Panc1 (cell line): ENCODE measurements at regions not wholly inside any gene's neighbourhood (a gene's known extent, or its start where the extent isn't known, plus 50 kb on each side); places are given as distances from the start of the nearest gene placed in this dataset.

Experiments used
- ATAC-seq: fragments of 200-7000 bp; cut with Tn5 transposase; 2 replicates; pipeline ENCODE4 v1.9.1; 2020; ENCODE audit warnings: mild to moderate bottlenecking, moderate library complexity
- BruUV-seq: library from RNA; stranded (reverse); fragments of 400-500 nt; replicated peaks from 2 replicates; lab custom pipeline; 2021; lab: Mats Ljungman, UMichigan
- CTCF ChIA-PET: fragments of 300-600 bp; sonication (Branson Sonifier 250); formaldehyde crosslinking; loops from one replicate; lab custom pipeline; 2022; ENCODE audit warnings: antibody characterized with exemption; lab: Charles Lee
- POLR2A ChIA-PET: fragments of 300-600 bp; sonication (Branson Sonifier 250); formaldehyde crosslinking; loops from one replicate; lab custom pipeline; 2022; ENCODE audit warnings: antibody characterized with exemption; lab: Charles Lee
- DNase-seq: peaks from one replicate; pipeline ENCODE4 v3.0.0-alpha.2; 2010; ENCODE audit warnings: low read depth, low spot score
- H3K27ac ChIP-seq: 2 replicates; pipeline ENCODE4 v1.5.1; 2011; ENCODE audit warnings: mild to moderate bottlenecking, low read length, inconsistent platforms
- H3K27me3 ChIP-seq: fragments of 200-500 bp; sonication (Bioruptor generic); 2 replicates; pipeline ENCODE4 v1.6.0; 2014; ENCODE audit warnings: low read length, inconsistent platforms; ENCODE audit not compliant: control insufficient read depth, insufficient read depth
- H3K36me3 ChIP-seq: fragments of 200-500 bp; sonication (Bioruptor generic); 2 replicates; pipeline ENCODE4 v1.5.1; 2014; ENCODE audit warnings: inconsistent platforms, mild to moderate bottlenecking, low read length, moderate library complexity; ENCODE audit not compliant: control insufficient read depth, insufficient read depth
- H3K4me1 ChIP-seq: 2 replicates; pipeline ENCODE4 v1.5.1; 2011; ENCODE audit warnings: inconsistent platforms, mild to moderate bottlenecking, low read length, moderate library complexity; ENCODE audit not compliant: control insufficient read depth, insufficient read depth
- H3K4me3 ChIP-seq, 2 experiments: 2 replicates each; pipeline ENCODE4 v1.5.1; 2011 to 2012; ENCODE audit warnings: low read depth in 2 of 2, low read length in 2 of 2, mild to moderate bottlenecking in 2 of 2, inconsistent platforms in 1 of 2, moderate library complexity in 1 of 2
- H3K9me3 ChIP-seq: fragments of 200-500 bp; sonication (Bioruptor generic); 2 replicates; pipeline ENCODE4 v1.5.1; 2014; ENCODE audit warnings: low read depth, mild to moderate bottlenecking, inconsistent platforms, low read length, moderate library complexity; ENCODE audit not compliant: control insufficient read depth, insufficient read depth
- POLR2AphosphoS5 ChIP-seq: IDR thresholded peaks from 2 replicates; pipeline ENCODE4 v1.6.1; 2012; ENCODE audit warnings: mild to moderate bottlenecking, low read depth, low read length, moderate library complexity
- SIN3A ChIP-seq: IDR thresholded peaks from 2 replicates; pipeline ENCODE4 v1.6.1; 2012; ENCODE audit warnings: low read depth, mild to moderate bottlenecking, low read length, moderate library complexity, borderline replicate concordance; ENCODE audit not compliant: insufficient read depth
- TCF7L2 ChIP-seq: IDR thresholded peaks from 2 replicates; pipeline ENCODE4 v1.6.1; 2011; ENCODE audit warnings: mild to moderate bottlenecking, low read depth, low read length, inconsistent platforms
- in situ Hi-C: cut with HindIII; loops from 2 replicates; pipeline ENCODE4 v1.10.0; 2016; ENCODE audit warnings: low sequenced_read_pairs, low pct_unique_long_range_greater_than_20kb
- intact Hi-C: fragments of 100-400 bp; cut with micrococcal nuclease; formaldehyde crosslinking; loops from one replicate; pipeline ENCODE4 v1.10.0; 2022; ENCODE audit not compliant: unreplicated experiment
- TF ChIP-seq, protein P1 (sequence below): fragments of 450-650 bp; IDR thresholded peaks from 2 replicates; pipeline ENCODE4 v1.5.1; 2017; ENCODE audit warnings: mild to moderate bottlenecking
- TF ChIP-seq, protein P2 (sequence below), 2 experiments: IDR thresholded peaks; 2 replicates each; pipeline ENCODE4 v1.6.1; 2011 to 2012; ENCODE audit warnings: low read depth in 2 of 2, control low read depth in 1 of 2, low read length in 1 of 2, mild to moderate bottlenecking in 1 of 2, moderate library complexity in 1 of 2; ENCODE audit not compliant: insufficient read depth in 1 of 2

DNA sequence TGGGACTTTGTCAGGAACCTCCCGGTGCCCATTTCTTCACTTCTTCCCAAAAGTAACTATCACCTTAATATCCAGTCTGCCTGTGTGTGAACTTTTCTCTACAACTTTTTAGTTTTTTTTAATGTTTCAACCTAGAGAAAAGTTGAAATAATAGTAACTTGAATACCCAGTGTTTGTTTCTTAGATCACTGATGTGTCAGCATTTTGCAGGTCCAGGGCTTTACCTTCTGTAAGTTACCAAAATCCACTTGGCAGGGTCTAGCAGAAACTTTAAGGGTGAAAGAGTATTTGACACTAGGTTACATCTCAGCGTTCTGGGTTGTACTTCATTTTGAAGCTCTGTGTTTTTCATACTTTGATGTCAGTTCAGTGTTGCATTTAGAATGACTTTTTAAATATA lies 372.7 kb downstream of the ARL4A start:
- Histone ChIP-seq H3K9me3 (no peaks in the 10 kb centered on the region), H3K27me3 (no peaks in the 10 kb centered on the region), H3K27ac (no peak overlapping the region), H3K4me1 (no peaks in the 10 kb centered on the region), H3K4me3 (no peak overlapping the region), H3K36me3 (no peaks in the 10 kb centered on the region)
- TF ChIP-seq, protein P1, sequence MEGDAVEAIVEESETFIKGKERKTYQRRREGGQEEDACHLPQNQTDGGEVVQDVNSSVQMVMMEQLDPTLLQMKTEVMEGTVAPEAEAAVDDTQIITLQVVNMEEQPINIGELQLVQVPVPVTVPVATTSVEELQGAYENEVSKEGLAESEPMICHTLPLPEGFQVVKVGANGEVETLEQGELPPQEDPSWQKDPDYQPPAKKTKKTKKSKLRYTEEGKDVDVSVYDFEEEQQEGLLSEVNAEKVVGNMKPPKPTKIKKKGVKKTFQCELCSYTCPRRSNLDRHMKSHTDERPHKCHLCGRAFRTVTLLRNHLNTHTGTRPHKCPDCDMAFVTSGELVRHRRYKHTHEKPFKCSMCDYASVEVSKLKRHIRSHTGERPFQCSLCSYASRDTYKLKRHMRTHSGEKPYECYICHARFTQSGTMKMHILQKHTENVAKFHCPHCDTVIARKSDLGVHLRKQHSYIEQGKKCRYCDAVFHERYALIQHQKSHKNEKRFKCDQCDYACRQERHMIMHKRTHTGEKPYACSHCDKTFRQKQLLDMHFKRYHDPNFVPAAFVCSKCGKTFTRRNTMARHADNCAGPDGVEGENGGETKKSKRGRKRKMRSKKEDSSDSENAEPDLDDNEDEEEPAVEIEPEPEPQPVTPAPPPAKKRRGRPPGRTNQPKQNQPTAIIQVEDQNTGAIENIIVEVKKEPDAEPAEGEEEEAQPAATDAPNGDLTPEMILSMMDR: no peak
- TF ChIP-seq TCF7L2: no peak
- TF ChIP-seq, protein P2, sequence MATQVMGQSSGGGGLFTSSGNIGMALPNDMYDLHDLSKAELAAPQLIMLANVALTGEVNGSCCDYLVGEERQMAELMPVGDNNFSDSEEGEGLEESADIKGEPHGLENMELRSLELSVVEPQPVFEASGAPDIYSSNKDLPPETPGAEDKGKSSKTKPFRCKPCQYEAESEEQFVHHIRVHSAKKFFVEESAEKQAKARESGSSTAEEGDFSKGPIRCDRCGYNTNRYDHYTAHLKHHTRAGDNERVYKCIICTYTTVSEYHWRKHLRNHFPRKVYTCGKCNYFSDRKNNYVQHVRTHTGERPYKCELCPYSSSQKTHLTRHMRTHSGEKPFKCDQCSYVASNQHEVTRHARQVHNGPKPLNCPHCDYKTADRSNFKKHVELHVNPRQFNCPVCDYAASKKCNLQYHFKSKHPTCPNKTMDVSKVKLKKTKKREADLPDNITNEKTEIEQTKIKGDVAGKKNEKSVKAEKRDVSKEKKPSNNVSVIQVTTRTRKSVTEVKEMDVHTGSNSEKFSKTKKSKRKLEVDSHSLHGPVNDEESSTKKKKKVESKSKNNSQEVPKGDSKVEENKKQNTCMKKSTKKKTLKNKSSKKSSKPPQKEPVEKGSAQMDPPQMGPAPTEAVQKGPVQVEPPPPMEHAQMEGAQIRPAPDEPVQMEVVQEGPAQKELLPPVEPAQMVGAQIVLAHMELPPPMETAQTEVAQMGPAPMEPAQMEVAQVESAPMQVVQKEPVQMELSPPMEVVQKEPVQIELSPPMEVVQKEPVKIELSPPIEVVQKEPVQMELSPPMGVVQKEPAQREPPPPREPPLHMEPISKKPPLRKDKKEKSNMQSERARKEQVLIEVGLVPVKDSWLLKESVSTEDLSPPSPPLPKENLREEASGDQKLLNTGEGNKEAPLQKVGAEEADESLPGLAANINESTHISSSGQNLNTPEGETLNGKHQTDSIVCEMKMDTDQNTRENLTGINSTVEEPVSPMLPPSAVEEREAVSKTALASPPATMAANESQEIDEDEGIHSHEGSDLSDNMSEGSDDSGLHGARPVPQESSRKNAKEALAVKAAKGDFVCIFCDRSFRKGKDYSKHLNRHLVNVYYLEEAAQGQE (IDR thresholded peaks at IDR 0.05; ENCODE audit: insufficient read depth in 1 of 2, low read depth in 2 of 2, low read length in 1 of 2): no peak
- TF ChIP-seq SIN3A: no peak
- POLR2A ChIA-PET: no interaction called here
- intact Hi-C loops: no loop called here
- ATAC-seq (no peak), DNase-seq (no peak)
- BruUV-seq: no TSS peak
- in situ Hi-C loops: no loop called here
- CTCF ChIA-PET: no interaction called here

DNA sequence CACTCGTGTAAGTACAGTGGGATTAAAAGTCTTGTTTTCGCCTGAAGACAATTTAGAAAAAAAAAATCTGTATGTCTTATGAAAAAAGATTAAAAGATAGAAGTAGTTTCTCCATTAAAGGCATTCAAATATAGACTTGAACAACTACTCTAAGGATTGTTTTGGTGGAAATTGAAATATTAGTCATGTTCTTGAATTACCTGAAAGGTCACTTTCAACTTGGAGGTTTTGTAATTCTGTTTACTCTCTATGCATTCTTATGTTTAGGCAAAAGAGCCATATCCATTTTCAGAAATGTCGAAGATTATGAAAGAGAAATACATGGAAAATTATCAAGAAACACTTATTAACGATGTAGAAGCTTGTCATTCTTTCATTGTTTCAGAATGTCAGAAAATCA lies 373.7 kb downstream of the ARL4A start:
- POLR2A ChIA-PET: no interaction called here
- intact Hi-C loops: no loop called here

More for the DNA sequence above, 373.7 kb downstream of the ARL4A start:
- in situ Hi-C loops: no loop called here
- no TSS peak for BruUV-seq
- Histone ChIP-seq H3K27ac (no peak overlapping the region), H3K4me1 (no peaks in the 10 kb centered on the region), H3K4me3 (no peak overlapping the region), H3K27me3 (no peaks in the 10 kb centered on the region), H3K9me3 (no peaks in the 10 kb centered on the region), H3K36me3 (no peaks in the 10 kb centered on the region)
- DNase-seq (no peak), ATAC-seq (no peak)
- CTCF ChIA-PET: no interaction called here
- TF ChIP-seq POLR2AphosphoS5 (no peak), TCF7L2 (no peak), SIN3A (no peak)
- TF ChIP-seq, protein P1: no peak
- TF ChIP-seq, protein P2 (IDR thresholded peaks at IDR 0.05; ENCODE audit: insufficient read depth in 1 of 2, low read depth in 2 of 2, low read length in 1 of 2): no peak
